HG03457 (cell line): ENCODE measurements at regions not wholly inside any gene's neighbourhood (a gene's known extent, or its start where the extent isn't known, plus 50 kb on each side); places are given as distances from the start of the nearest gene placed in this dataset.
"Not testable (repeated sequence)": the region's sequence is repeated elsewhere in the genome, so short reads cannot be mapped to it uniquely, and the experiment has no call there.

Experiments used
- ATAC-seq: cut with Tn5 transposase; IDR thresholded peaks from one replicate; pipeline ENCODE4 v1.9.1; 2021; ENCODE audit warnings: moderate number of reproducible peaks; ENCODE audit not compliant: unreplicated experiment

GRCh38 chr1:55463814-55464475 is 248.8 kb upstream of the USP24 start:
- no peak for ATAC-seq

GRCh38 chr1:55457874-55458273 is 242.7 kb upstream of the USP24 start:
- no peak for ATAC-seq

- no peak for ATAC-seq
Measured at GRCh38 chr1:55456971-55457370, 241.8 kb upstream of the USP24 start.

- ATAC-seq, result no peak
Measured at GRCh38 chr1:55448261-55448660, 233.1 kb upstream of the USP24 start.

GRCh38 chr1:55447488-55447887 is 232.3 kb upstream of the USP24 start:
- no peak for ATAC-seq

- ATAC-seq, result no peak
Measured at GRCh38 chr1:55446351-55446750, 231.2 kb upstream of the USP24 start.

GRCh38 chr1:55445416-55445815 is 230.3 kb upstream of the USP24 start:
- no peak for ATAC-seq

- no peak for ATAC-seq
Measured at GRCh38 chr1:55444667-55445066, 229.5 kb upstream of the USP24 start.

- no peak for ATAC-seq
Measured at GRCh38 chr1:55443175-55443915, 228.2 kb upstream of the USP24 start.

GRCh38 chr1:55441489-55441888 is 226.3 kb upstream of the USP24 start:
- no peak for ATAC-seq

GRCh38 chr1:55437692-55438091 is 222.5 kb upstream of the USP24 start:
- no peak for ATAC-seq

- ATAC-seq, result not testable (repeated sequence)
Measured at GRCh38 chr1:55430720-55431119, 215.6 kb upstream of the USP24 start.

- not testable (repeated sequence) for ATAC-seq
Measured at GRCh38 chr1:55430206-55430605, 215.0 kb upstream of the USP24 start.

GRCh38 chr1:55428944-55429931 is 214.1 kb upstream of the USP24 start:
- ATAC-seq, result no peak

GRCh38 chr1:55428231-55428630 is 213.1 kb upstream of the USP24 start:
- ATAC-seq, result no peak

- ATAC-seq, result no peak
Measured at GRCh38 chr1:55427606-55428005, 212.4 kb upstream of the USP24 start.

GRCh38 chr1:55426619-55427018 is 211.5 kb upstream of the USP24 start:
- no peak for ATAC-seq

GRCh38 chr1:55426156-55426555 is 211.0 kb upstream of the USP24 start:
- no peak for ATAC-seq

GRCh38 chr1:55425310-55425930 is 210.3 kb upstream of the USP24 start:
- no peak for ATAC-seq

- ATAC-seq, result no peak
Measured at GRCh38 chr1:55423376-55423775, 208.2 kb upstream of the USP24 start.
